Fibroblast of mammary gland (primary cell): ENCODE measurements at regions not wholly inside any gene's neighbourhood (a gene's known extent, or its start where the extent isn't known, plus 50 kb on each side); places are given as distances from the start of the nearest gene placed in this dataset.

ENCODE experiments used
- DNase-seq: peaks from one replicate; pipeline ENCODE4 v3.0.0-alpha.2; 2010; ENCODE audit warnings: low read depth
- H3K4me3 ChIP-seq: 2 replicates; pipeline ENCODE4 v1.5.1; 2011; ENCODE audit warnings: low read depth, mild to moderate bottlenecking, low read length, moderate library complexity; ENCODE audit not compliant: control insufficient read depth
- CTCF ChIP-seq: conservative IDR thresholded peaks from 2 replicates; pipeline ENCODE4 v1.5.1; 2011; ENCODE audit warnings: low read depth, low read length, inconsistent platforms; ENCODE audit not compliant: control insufficient read depth, insufficient read depth

- peak; percentile 2 for DNase-seq
- no peak overlapping the region for H3K4me3 ChIP-seq
- no peak for TF ChIP-seq CTCF
Measured at GRCh38 chr3:173191611-173192010, 50.6 kb upstream of the SPATA16 start.
